Coronary artery (tissue), 2 donors: ENCODE measurements at regions not wholly inside any gene's neighbourhood (a gene's known extent, or its start where the extent isn't known, plus 50 kb on each side); places are given as distances from the start of the nearest gene placed in this dataset.

ENCODE experiments used
- DNase-seq: peaks from one replicate; pipeline ENCODE4 v3.0.0-alpha.2; 2017; ENCODE audit warnings: low spot score
- H3K27ac ChIP-seq, 2 donors: fragments of 200-600 bp; sonication (generic); one replicate each; pipeline ENCODE4 v1.5.1; 2016 to 2019
- H3K4me3 ChIP-seq: fragments of 200-600 bp; sonication (generic); 2 replicates; pipeline ENCODE4 v1.5.1; 2016; ENCODE audit warnings: mild to moderate bottlenecking, moderate library complexity
- CTCF ChIP-seq: fragments of 200-600 bp; sonication (generic); IDR thresholded peaks from one replicate; pipeline ENCODE4 v1.5.1; 2019; ENCODE audit warnings: antibody characterized with exemption

- no peak for TF ChIP-seq CTCF
- Histone ChIP-seq H3K27ac (no peak overlapping the region), H3K4me3 (no peak overlapping the region)
- DNase-seq, result no peak
Measured at GRCh38 chr16:86067936-86068335, 169.0 kb downstream of the IRF8 start.

DNA sequence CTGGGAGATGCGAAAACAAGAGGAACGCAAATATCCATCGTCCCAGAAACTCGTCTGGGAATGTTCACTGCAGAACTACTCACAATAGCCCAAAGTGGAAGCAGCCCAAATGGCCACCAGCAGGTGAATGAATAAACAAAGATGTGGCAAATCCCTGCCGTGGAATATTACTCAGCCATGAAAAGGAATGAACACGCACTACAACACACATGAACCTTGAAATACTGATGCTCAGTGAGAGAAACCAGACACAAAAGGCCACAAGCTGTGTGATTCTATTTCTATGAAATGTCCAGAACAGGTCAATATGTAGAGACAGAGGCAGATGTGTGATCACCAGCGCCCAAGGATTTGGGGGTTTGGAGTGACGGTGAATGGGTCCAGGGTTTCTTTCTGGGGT lies 169.8 kb downstream of the IRF8 start:
- no peak overlapping the region for H3K4me3 ChIP-seq
- H3K27ac ChIP-seq, result no peak overlapping the region
- no peak for TF ChIP-seq CTCF
- DNase-seq, result no peak

- Histone ChIP-seq H3K27ac (no peak overlapping the region), H3K4me3 (no peak overlapping the region)
- TF ChIP-seq CTCF, result no peak
- no peak for DNase-seq
Measured at GRCh38 chr16:86069736-86070298, 170.9 kb downstream of the IRF8 start.

- DNase-seq, result no peak
- Histone ChIP-seq H3K4me3 (no peak overlapping the region), H3K27ac (no peak overlapping the region)
- TF ChIP-seq CTCF, result no peak
Measured at GRCh38 chr16:86070484-86070883, 171.5 kb downstream of the IRF8 start.

DNA sequence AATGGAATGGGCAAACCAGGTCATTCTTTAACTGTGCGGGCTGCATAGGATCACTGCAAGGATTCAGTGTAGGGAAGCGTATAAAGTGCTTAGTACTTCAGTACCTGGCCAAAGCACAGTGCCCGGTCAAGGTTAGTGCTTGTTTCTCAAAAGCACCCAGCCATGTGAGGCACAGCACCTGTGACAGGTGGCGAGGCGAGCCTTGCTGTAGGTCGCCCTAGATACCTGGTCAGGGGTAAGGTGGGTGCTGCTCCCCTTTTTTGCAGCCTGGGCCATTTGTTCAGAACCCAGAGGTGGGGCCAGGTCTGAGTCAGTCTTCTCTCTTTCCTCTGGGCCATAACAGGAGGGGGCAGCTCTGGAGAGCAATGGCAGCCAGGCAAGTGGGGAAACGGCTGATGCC lies 172.0 kb downstream of the IRF8 start:
- TF ChIP-seq CTCF, result no peak
- DNase-seq, result no peak
- Histone ChIP-seq H3K27ac (no peak overlapping the region), H3K4me3 (no peak overlapping the region)

GRCh38 chr16:86071611-86072240 lies 172.8 kb downstream of the IRF8 start:
- no peak overlapping the region for H3K27ac ChIP-seq
- no peak for TF ChIP-seq CTCF
- no peak overlapping the region for H3K4me3 ChIP-seq
- no peak for DNase-seq
